Esophagus muscularis mucosa (tissue), 3 donors: ENCODE measurements at regions not wholly inside any gene's neighbourhood (a gene's known extent, or its start where the extent isn't known, plus 50 kb on each side); places are given as distances from the start of the nearest gene placed in this dataset.

Source experiments
- CTCF ChIP-seq, 3 experiments: fragments of 200-600 bp in 2 of 3; fragments of 450-650 bp in 1 of 3; sonication (generic) in 2 of 3; IDR thresholded peaks; one replicate each; pipeline ENCODE4 v1.5.1; 2017 to 2019; ENCODE audit warnings: antibody characterized with exemption in 3 of 3, mild to moderate bottlenecking in 2 of 3, moderate library complexity in 1 of 3
- POLR2A ChIP-seq: fragments of 450-650 bp; IDR thresholded peaks from one replicate; pipeline ENCODE4 v1.6.1; 2017; ENCODE audit warnings: antibody characterized with exemption, moderate library complexity, mild to moderate bottlenecking, low read depth

- TF ChIP-seq POLR2A (no peak), CTCF (IDR thresholded peaks at IDR 0.05) (no peak)
Measured at GRCh38 chr1:118488787-118489186, 303.8 kb upstream of the SPAG17 start.
